SJSA1 (cell line): ENCODE measurements at regions not wholly inside any gene's neighbourhood (a gene's known extent, or its start where the extent isn't known, plus 50 kb on each side); places are given as distances from the start of the nearest gene placed in this dataset.

Experiments
- DNase-seq, 2 experiments: peaks; one replicate each; pipeline ENCODE4 v3.0.0-alpha.2; 2015 to 2020; ENCODE audit warnings: low spot score in 2 of 2, low read depth in 1 of 2
- H3K27ac ChIP-seq: fragments of 250-450 bp; sonication (Bioruptor Pico); 2 replicates; pipeline ENCODE4 v1.5.1; 2020; ENCODE audit warnings: mild to moderate bottlenecking, moderate library complexity
- H3K27me3 ChIP-seq: fragments of 250-450 bp; sonication (Bioruptor Pico); replicated peaks from 2 replicates; pipeline ENCODE4 v1.5.1; 2020; ENCODE audit warnings: mild to moderate bottlenecking, moderate library complexity
- H3K36me3 ChIP-seq: fragments of 250-450 bp; sonication (Bioruptor Pico); 2 replicates; pipeline ENCODE4 v1.5.1; 2020; ENCODE audit warnings: mild to moderate bottlenecking
- H3K4me1 ChIP-seq: fragments of 250-450 bp; sonication (Bioruptor Pico); replicated peaks from 2 replicates; pipeline ENCODE4 v1.6.1; 2021; ENCODE audit warnings: mild to moderate bottlenecking
- H3K4me3 ChIP-seq: fragments of 250-450 bp; sonication (Bioruptor Pico); 2 replicates; pipeline ENCODE4 v1.5.1; 2020; ENCODE audit warnings: mild to moderate bottlenecking
- H3K9me3 ChIP-seq: fragments of 250-450 bp; sonication (Bioruptor Pico); replicated peaks from 2 replicates; pipeline ENCODE4 v1.5.1; 2020; ENCODE audit warnings: mild to moderate bottlenecking

- H3K36me3 ChIP-seq, result no peaks in the 10 kb centered on the region
- H3K27me3 ChIP-seq, result no peaks in the 10 kb centered on the region
- DNase-seq, result no peak
- H3K4me3 ChIP-seq, result no peak overlapping the region
- H3K9me3 ChIP-seq, result no peaks in the 10 kb centered on the region
- H3K27ac ChIP-seq, result no peak overlapping the region
- peaks cover 24% of the 10 kb centered on the region for H3K4me1 ChIP-seq
Observed at GRCh38 chr4:108567831-108568230, 52.5 kb upstream of the RPL34 start.

DNA sequence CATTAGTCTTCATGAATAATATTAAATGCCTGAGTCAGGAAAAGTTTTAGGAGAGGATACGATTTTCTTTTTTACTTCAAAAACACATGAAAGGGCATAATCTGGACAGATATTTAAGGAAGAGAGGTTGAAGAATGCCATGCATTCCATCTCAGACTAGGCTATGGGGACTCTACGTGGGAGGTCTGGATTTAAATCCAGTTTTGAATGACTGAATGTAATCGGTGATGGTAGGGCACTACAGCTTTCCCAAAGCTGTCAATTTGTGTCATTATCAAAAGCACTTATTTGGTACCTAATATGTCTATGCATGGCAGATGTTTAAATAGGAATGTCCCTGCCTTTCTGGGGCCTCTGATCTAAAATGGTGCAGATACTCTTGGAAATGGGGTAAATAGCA, 59.3 kb upstream of the RPL34 start:
- Histone ChIP-seq H3K9me3 (no peaks in the 10 kb centered on the region), H3K27me3 (no peaks in the 10 kb centered on the region), H3K27ac (peak overlapping the region; percentile 97), H3K4me1 (peaks cover 25% of the 10 kb centered on the region), H3K4me3 (no peak overlapping the region), H3K36me3 (no peaks in the 10 kb centered on the region)
- DNase-seq, result peak; percentile 63 to 86

GRCh38 chr4:108560616-108561015, 59.8 kb upstream of the RPL34 start:
- H3K9me3 ChIP-seq, result no peaks in the 10 kb centered on the region
- H3K27me3 ChIP-seq, result no peaks in the 10 kb centered on the region
- H3K36me3 ChIP-seq, result no peaks in the 10 kb centered on the region
- peak; percentile 69 to 85 for DNase-seq
- peaks cover 25% of the 10 kb centered on the region for H3K4me1 ChIP-seq
- peak overlapping the region; percentile 97 for H3K27ac ChIP-seq
- no peak overlapping the region for H3K4me3 ChIP-seq

DNA sequence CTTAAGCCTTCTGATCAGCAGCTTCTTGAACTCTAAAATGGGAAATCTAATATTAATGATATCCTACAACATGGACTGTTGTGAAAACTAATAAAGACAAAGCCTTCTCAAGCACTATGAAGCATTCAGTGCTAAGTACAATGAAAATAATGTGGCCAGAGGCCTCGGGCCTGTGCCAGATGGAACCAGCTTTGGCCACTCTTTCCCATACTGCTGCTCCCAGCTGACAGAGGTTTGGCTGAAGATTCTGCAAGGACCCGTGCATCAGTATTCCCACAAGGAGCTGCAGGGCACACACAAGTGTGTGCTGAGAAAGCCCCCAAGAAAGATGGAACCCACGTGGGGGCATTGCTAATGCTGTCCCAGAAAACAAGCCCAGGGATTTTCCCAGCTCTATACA, 60.5 kb upstream of the RPL34 start:
- no peaks in the 10 kb centered on the region for H3K27me3 ChIP-seq
- H3K9me3 ChIP-seq, result no peaks in the 10 kb centered on the region
- no peak overlapping the region for H3K4me3 ChIP-seq
- no peak for DNase-seq
- H3K4me1 ChIP-seq, result peaks cover 25% of the 10 kb centered on the region
- H3K36me3 ChIP-seq, result no peaks in the 10 kb centered on the region
- peak overlapping the region; percentile 97 for H3K27ac ChIP-seq

DNA sequence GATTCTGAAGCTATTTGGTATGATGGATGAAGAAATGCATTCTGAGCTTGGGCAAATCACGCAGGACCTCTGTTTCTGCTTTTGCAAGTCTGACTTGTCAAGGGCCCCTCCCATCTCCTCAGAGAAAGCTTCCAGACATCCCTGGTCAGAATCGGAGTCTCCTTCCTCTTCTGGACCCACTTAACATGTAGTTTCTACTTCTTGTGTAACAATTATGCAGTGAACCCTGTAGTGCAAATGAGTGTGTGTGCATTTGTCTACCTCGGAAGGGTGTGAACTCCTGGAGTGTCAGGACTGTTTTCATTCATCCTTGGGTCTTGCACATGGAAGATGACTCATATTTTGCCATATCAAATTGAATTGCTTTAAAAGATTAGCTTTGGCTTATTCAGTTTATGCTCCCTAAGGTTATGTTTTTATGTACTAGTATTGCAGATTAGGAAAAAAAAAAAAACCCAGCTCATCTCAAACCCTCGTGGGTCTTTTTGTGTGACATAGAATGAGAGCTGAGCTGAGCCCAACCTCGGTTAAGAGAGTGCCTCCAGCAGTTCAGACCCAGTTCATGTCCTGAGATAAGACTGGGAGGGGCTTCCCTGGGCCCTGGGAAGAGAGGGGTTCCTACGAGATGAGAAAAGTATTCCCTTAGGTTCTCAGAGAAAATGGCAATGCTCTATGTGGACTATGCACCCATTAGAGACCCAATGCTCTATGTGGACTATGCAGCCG, 61.1 kb upstream of the RPL34 start:
- H3K27me3 ChIP-seq, result no peaks in the 10 kb centered on the region
- no peaks in the 10 kb centered on the region for H3K36me3 ChIP-seq

DNA sequence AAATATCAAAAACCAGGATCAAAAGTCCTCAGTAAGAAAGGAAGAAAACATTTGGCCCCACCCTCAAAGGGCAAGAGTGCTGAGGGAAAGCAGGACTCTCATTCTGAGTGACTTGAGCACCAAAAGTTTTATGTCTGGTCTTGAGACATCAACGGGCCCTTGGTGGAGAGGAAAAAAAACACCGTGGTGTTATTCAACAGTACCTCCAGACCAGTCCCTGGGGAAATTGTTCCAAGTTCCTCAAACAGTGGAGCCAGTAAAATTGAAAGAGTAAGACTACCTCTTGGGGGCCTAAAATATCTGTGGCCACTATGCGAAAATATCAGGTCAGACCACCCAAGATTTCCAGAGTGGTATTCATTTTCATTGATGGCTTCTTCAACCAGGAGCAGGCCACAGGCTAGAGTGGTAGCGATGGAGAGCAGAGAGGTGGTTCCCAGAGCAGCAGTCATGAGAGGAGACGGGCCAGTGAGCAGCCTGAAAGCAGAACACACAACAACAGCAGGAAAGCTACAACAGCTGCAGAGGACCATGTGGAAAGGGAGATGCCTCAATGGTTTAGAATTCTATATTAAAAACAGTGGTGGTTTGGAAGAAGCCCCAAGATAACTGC, 63.7 kb upstream of the RPL34 start:
- Histone ChIP-seq H3K4me3 (no peak overlapping the region), H3K36me3 (no peaks in the 10 kb centered on the region), H3K4me1 (peaks cover 23% of the 10 kb centered on the region), H3K27me3 (no peaks in the 10 kb centered on the region), H3K9me3 (no peaks in the 10 kb centered on the region), H3K27ac (no peak overlapping the region)
- DNase-seq, result no peak

More for the DNA sequence above, 61.1 kb upstream of the RPL34 start:
- Histone ChIP-seq H3K4me1 (peaks cover 25% of the 10 kb centered on the region), H3K27ac (no peak overlapping the region), H3K9me3 (no peaks in the 10 kb centered on the region), H3K4me3 (no peak overlapping the region)
- no peak for DNase-seq

DNA sequence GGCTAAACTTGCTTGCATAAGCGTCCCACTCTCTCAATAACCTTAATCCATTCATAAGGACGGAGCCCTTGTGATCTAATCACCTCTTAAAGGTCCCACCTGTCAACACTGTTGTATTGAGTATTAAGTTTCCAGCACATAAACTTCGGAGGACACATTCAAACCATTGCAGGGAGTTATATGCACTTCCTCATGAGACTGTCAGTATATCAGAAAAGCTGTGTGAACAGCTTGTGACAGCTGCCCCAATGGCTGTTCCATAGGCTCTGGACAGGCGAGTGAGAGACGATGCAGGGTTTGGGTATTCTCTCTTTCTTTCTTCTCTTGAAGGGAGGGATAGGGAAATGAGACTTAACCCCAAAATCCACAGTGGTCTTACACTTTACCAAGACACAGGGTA, 64.2 kb upstream of the RPL34 start:
- no peaks in the 10 kb centered on the region for H3K27me3 ChIP-seq
- H3K4me1 ChIP-seq, result peaks cover 17% of the 10 kb centered on the region
- H3K27ac ChIP-seq, result no peak overlapping the region
- DNase-seq, result no peak
- H3K36me3 ChIP-seq, result no peaks in the 10 kb centered on the region
- no peak overlapping the region for H3K4me3 ChIP-seq
- no peaks in the 10 kb centered on the region for H3K9me3 ChIP-seq

DNA sequence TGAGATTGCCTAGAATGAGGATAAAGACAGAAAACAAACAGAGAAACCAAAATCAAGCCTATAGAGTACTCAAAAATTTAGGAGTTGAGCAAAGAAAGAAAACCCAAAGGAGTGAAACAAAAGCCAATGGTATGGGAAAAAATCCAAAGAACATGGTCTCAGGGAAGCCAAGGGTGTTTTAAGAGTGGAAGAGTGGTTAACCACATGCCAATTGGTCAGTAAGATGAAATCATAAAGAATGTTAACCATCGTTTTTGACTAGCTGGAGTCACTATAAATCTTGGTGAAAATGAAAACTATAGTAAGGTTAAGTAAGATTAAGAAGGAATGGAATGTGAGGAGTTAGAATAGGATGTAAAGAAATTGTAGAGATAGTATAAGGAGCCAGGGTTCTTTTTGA, 64.7 kb upstream of the RPL34 start:
- DNase-seq, result no peak
- Histone ChIP-seq H3K9me3 (no peaks in the 10 kb centered on the region), H3K4me3 (no peak overlapping the region), H3K36me3 (no peaks in the 10 kb centered on the region), H3K4me1 (peaks cover 13% of the 10 kb centered on the region), H3K27ac (no peak overlapping the region), H3K27me3 (no peaks in the 10 kb centered on the region)

GRCh38 chr4:108547682-108548081, 72.7 kb upstream of the RPL34 start:
- H3K4me3 ChIP-seq, result no peak overlapping the region
- no peaks in the 10 kb centered on the region for H3K4me1 ChIP-seq
- no peaks in the 10 kb centered on the region for H3K27me3 ChIP-seq
- H3K27ac ChIP-seq, result no peak overlapping the region
- H3K9me3 ChIP-seq, result no peaks in the 10 kb centered on the region
- no peak for DNase-seq
- H3K36me3 ChIP-seq, result no peaks in the 10 kb centered on the region

DNA sequence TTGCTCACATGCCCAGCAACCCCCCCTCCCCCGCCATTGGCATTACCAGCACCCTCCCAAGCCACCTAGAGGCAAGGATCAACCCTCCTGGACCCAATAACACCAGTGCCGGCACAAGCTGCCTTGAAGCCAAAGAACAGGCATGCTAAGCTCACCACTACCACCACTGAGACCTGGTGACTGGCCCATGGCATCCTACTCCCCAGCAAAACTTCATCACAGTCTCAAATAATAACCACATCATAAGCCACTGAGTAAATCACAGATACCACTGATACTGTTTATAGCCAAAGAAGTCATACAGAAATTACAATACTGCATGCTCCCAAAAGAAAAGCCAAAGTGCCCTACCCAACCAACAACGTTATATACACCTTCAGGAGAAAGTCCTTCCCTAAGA, 73.6 kb upstream of the RPL34 start:
- Histone ChIP-seq H3K27ac (no peak overlapping the region), H3K4me1 (no peaks in the 10 kb centered on the region), H3K27me3 (no peaks in the 10 kb centered on the region), H3K4me3 (no peak overlapping the region), H3K36me3 (no peaks in the 10 kb centered on the region), H3K9me3 (no peaks in the 10 kb centered on the region)
- DNase-seq, result no peak

DNA sequence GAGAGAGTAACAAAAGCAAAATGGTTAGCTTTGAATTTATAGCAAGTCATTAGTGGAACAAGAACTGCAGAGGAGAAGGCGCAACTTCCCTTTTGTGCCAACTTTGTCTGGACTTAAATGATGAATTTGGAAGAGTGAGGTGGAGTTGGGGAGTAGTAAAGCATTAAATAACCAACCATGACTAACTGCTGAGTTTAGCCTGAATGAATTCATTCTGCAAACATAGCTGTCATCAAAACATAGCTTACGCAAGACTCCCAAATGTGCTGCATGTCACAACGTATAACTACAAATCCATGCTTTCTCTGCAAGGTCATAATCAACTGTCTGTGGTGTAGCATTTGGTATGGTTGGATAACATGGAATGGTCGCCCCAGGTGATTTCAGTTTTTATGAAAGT, 75.9 kb upstream of the RPL34 start:
- DNase-seq, result no peak
- H3K9me3 ChIP-seq, result no peaks in the 10 kb centered on the region
- H3K27me3 ChIP-seq, result no peaks in the 10 kb centered on the region
- no peaks in the 10 kb centered on the region for H3K36me3 ChIP-seq
- no peak overlapping the region for H3K27ac ChIP-seq
- H3K4me3 ChIP-seq, result no peak overlapping the region
- no peaks in the 10 kb centered on the region for H3K4me1 ChIP-seq

DNA sequence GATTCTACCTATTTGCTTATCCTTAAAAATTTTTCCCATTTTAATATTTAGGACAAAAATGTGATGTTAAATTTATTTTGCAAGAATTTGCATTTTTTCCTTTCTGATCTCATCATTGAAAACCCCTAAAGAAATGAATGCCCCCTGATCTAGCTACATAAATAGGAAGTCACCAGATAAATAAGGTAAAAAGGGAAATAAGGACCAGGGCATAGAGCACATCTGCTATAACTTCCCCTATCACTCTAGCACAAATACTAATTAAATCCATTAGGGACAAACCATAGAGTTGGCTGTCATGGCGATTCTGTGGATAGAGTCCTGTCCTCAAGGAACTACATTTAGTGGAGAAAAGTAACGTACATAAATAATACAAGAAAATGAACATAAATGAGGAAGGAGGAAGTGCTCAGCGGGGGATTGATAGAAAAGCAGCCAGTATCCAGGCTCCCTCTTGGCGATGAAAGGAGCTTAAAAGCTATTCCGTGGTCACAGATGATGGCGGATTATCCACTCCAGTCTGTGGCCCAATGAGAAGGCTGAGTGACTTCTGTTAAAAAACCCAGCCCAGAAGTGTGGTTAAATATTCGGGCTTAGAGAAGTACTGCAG, 76.9 kb upstream of the RPL34 start:
- no peak overlapping the region for H3K4me3 ChIP-seq
- H3K27me3 ChIP-seq, result no peaks in the 10 kb centered on the region
- DNase-seq, result no peak
- H3K36me3 ChIP-seq, result no peaks in the 10 kb centered on the region
- H3K4me1 ChIP-seq, result no peaks in the 10 kb centered on the region
- H3K27ac ChIP-seq, result no peak overlapping the region
- no peaks in the 10 kb centered on the region for H3K9me3 ChIP-seq

GRCh38 chr4:108540536-108540935, 79.8 kb upstream of the RPL34 start:
- Histone ChIP-seq H3K27me3 (no peaks in the 10 kb centered on the region), H3K4me3 (no peak overlapping the region)
- no peak for DNase-seq

GRCh38 chr4:108536577-108536976, 83.8 kb upstream of the RPL34 start:
- H3K36me3 ChIP-seq, result no peaks in the 10 kb centered on the region

More at GRCh38 chr4:108540536-108540935, 79.8 kb upstream of the RPL34 start:
- Histone ChIP-seq H3K36me3 (no peaks in the 10 kb centered on the region), H3K9me3 (no peaks in the 10 kb centered on the region), H3K27ac (no peak overlapping the region), H3K4me1 (peaks cover 6% of the 10 kb centered on the region; the same call in 1 of the 2 replicates)

More at GRCh38 chr4:108536577-108536976, 83.8 kb upstream of the RPL34 start:
- H3K4me3 ChIP-seq, result no peak overlapping the region
- peaks cover 6% of the 10 kb centered on the region; the same call in 1 of the 2 replicates for H3K4me1 ChIP-seq
- H3K27ac ChIP-seq, result no peak overlapping the region
- DNase-seq, result no peak
- H3K27me3 ChIP-seq, result no peaks in the 10 kb centered on the region
- H3K9me3 ChIP-seq, result no peaks in the 10 kb centered on the region
